Thoracic aorta (tissue), 2 donors: ENCODE measurements at regions not wholly inside any gene's neighbourhood (a gene's known extent, or its start where the extent isn't known, plus 50 kb on each side); places are given as distances from the start of the nearest gene placed in this dataset.

ENCODE experiments used
- ATAC-seq: fragments of 150-250 bp; one replicate; pipeline ENCODE4 v1.8.0; 2017; ENCODE audit warnings: low read depth; ENCODE audit not compliant: insufficient number of reproducible peaks, low FRiP score
- DNase-seq: peaks from one replicate; pipeline ENCODE4 v3.0.0-alpha.2; 2020; ENCODE audit warnings: low spot score
- H3K27ac ChIP-seq, 2 donors: fragments of 200-600 bp; sonication (generic); 1 replicate in 1 of 2; 2 replicates in 1 of 2; pipeline ENCODE4 v1.5.1; 2016; ENCODE audit warnings: mild to moderate bottlenecking in 2 of 2, moderate library complexity in 2 of 2
- H3K27me3 ChIP-seq: fragments of 200-600 bp; sonication (generic); replicated peaks from 2 replicates; pipeline ENCODE4 v1.6.0; 2016; ENCODE audit warnings: mild to moderate bottlenecking; ENCODE audit not compliant: insufficient read depth
- H3K36me3 ChIP-seq: fragments of 200-600 bp; sonication (generic); one replicate; pipeline ENCODE4 v1.5.1; 2016
- H3K4me1 ChIP-seq, 2 donors: fragments of 200-600 bp; sonication (generic); 1 replicate in 1 of 2; 2 replicates in 1 of 2; pipeline versions ENCODE4 v1.5.1 to v1.6.0; 2016; ENCODE audit warnings: low read depth in 2 of 2, mild to moderate bottlenecking in 1 of 2; ENCODE audit not compliant: control insufficient read depth in 1 of 2
- H3K4me3 ChIP-seq: fragments of 200-600 bp; sonication (generic); 2 replicates; pipeline ENCODE4 v1.5.1; 2016; ENCODE audit warnings: mild to moderate bottlenecking
- H3K9me3 ChIP-seq: fragments of 200-600 bp; sonication (generic); 2 replicates; pipeline ENCODE4 v1.5.1; 2016
- TF ChIP-seq, protein P1 (sequence below): fragments of 200-600 bp; sonication (generic); IDR thresholded peaks from one replicate; pipeline ENCODE4 v1.5.1; 2019; ENCODE audit warnings: antibody characterized with exemption

DNA sequence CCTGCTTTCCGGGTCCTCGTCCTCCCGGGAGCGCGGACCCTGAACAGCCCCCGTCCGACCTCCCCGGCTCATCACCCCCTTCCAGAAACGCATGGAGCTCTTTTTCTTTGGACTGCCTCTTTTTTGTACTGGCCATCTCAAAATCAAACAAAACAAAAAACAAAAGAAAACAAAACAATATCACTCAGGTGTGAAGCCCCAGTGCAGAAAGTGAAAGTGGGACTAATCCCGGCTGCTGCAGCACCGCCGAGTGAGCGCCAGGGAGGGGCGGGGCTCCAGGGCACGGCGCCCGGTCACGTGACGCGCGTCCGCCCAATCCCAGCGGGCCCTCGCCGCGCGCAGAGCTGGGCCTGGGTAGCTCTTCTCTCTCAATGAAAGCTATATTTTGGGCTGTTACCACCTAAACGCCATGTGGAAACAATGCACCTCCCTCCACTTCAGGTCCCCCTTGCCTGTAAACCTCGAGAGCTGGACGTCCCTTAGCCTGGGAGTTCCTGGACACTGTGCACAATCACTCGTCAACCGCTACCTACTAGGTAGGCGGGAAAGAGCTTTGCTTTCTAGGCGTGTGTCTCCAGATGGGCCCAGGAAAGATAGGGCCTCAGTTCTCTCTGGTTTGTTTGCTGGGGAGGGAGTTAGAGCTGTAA lies 93.7 kb upstream of the PRDM1 start:
- peaks cover 21% of the 10 kb centered on the region for H3K27me3 ChIP-seq
- no peaks in the 10 kb centered on the region for H3K36me3 ChIP-seq
- DNase-seq (no peak), ATAC-seq (peak; percentile 80)
- peaks cover 15 to 36% of the 10 kb centered on the region in 2 donors for H3K4me1 ChIP-seq
- TF ChIP-seq, protein P1, sequence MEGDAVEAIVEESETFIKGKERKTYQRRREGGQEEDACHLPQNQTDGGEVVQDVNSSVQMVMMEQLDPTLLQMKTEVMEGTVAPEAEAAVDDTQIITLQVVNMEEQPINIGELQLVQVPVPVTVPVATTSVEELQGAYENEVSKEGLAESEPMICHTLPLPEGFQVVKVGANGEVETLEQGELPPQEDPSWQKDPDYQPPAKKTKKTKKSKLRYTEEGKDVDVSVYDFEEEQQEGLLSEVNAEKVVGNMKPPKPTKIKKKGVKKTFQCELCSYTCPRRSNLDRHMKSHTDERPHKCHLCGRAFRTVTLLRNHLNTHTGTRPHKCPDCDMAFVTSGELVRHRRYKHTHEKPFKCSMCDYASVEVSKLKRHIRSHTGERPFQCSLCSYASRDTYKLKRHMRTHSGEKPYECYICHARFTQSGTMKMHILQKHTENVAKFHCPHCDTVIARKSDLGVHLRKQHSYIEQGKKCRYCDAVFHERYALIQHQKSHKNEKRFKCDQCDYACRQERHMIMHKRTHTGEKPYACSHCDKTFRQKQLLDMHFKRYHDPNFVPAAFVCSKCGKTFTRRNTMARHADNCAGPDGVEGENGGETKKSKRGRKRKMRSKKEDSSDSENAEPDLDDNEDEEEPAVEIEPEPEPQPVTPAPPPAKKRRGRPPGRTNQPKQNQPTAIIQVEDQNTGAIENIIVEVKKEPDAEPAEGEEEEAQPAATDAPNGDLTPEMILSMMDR, result no peak
- H3K4me3 ChIP-seq, result peak overlapping the region; percentile 90
- H3K9me3 ChIP-seq, result no peaks in the 10 kb centered on the region
- no peak overlapping the region for H3K27ac ChIP-seq

DNA sequence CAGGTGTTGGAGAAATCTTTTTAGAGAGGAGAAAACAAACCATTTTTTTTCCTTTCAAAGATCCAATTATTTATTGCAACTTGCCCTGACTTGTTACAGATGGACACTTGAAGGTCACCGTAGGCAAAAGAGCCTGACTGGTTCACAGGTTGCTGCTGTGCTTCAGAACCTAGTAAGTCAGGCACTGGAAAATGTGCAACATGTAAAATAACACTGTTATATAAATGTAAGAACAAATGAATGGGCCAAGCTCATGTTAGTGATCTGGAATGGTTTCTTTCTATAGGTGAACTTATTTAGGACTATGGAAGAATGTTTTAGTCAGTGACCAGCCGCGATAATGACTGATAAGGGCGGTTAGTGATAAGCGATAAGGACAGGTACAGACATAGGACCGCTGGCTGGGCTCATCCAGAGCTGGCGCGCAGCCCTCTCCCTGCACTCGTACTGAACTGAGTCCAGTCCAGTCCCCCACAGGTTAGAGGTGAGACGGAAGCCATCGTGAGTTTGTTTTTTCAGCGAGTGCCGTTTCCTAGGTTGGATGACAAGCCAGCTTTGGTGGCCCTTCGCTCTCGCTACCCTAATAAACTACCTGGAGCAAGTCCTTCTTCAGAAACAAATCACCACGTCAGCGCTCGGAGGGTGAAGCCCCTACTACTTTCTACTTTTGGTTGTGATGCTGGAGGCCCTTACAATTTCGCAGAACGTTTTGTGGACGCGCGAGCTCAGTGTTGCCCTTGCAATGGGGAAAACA lies 94.4 kb upstream of the PRDM1 start:
- Histone ChIP-seq H3K36me3 (no peaks in the 10 kb centered on the region), H3K4me1 (peaks cover 15 to 36% of the 10 kb centered on the region in 2 donors), H3K9me3 (no peaks in the 10 kb centered on the region), H3K4me3 (peak overlapping the region; percentile 90), H3K27me3 (peaks cover 21% of the 10 kb centered on the region), H3K27ac (no peak overlapping the region)
- TF ChIP-seq, protein P1, result no peak
- DNase-seq (no peak), ATAC-seq (no peak)

DNA sequence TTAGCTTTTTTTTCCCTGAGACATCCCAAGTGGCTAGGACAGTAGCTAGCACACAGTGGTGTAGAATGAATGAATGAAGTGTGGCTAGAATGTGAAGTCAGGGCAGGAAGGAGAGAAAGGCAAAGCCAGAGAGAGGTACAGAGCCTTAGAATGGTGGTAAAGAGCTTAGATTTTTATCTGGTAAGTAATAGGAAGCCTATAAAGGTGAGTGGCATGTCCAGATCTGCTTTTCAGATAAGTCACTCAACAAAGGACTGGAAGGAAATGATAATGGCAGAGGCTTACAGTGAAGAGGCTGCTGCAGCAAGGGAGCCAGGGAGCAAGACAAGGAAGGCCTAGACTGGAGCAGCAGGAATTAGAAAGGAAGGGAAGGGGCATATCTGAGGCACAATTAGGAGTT lies 96.0 kb upstream of the PRDM1 start:
- H3K4me1 ChIP-seq, result peaks cover 18 to 39% of the 10 kb centered on the region in 2 donors

DNA sequence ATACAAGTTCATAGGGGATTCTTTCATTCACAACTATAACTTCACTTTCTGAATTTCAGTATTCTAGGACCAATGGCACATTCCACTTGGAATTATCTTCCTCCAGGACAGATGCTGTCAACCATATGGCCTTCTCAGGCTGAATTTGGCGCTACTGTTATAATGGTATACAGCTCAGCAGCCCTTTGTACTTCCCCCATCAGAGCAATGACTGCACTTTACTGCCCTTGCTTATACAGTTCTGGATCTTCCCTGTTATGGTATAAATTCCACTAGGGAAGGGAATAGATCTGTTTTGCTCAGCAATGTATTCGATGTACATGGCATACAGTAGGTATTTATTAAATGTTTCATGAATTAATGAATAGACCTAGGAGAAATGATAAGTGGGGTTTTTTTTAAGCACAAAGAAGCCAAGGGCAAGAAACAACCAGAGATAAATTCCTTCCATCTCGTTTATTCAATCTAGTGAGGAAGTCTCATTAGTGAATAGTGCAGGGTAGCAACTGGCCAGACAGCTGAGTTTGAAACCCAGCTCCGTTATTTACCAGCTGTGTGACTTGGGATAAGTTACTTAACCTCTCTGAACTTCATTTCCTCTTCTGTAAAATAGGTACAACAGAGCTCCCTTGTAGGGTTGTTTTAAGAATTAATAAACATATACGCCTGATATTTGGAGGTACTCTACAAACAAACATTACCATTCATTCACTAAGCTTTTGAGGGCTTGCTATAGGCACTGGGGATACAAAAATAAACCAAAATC lies 97.1 kb upstream of the PRDM1 start:
- H3K27me3 ChIP-seq, result peaks cover 8% of the 10 kb centered on the region
- ATAC-seq (no peak), DNase-seq (no peak)
- H3K4me1 ChIP-seq, result peaks cover 17 to 28% of the 10 kb centered on the region in 2 donors
- no peaks in the 10 kb centered on the region for H3K36me3 ChIP-seq
- no peak overlapping the region for H3K4me3 ChIP-seq
- H3K27ac ChIP-seq, result no peak overlapping the region
- no peaks in the 10 kb centered on the region for H3K9me3 ChIP-seq
- TF ChIP-seq, protein P1, result no peak

More for the DNA sequence above, 96.0 kb upstream of the PRDM1 start:
- H3K27me3 ChIP-seq, result peaks cover 18% of the 10 kb centered on the region
- TF ChIP-seq, protein P1, result no peak
- no peaks in the 10 kb centered on the region for H3K9me3 ChIP-seq
- ATAC-seq, result no peak
- no peaks in the 10 kb centered on the region for H3K36me3 ChIP-seq
- H3K4me3 ChIP-seq, result no peak overlapping the region
- no peak overlapping the region for H3K27ac ChIP-seq
- no peak for DNase-seq

DNA sequence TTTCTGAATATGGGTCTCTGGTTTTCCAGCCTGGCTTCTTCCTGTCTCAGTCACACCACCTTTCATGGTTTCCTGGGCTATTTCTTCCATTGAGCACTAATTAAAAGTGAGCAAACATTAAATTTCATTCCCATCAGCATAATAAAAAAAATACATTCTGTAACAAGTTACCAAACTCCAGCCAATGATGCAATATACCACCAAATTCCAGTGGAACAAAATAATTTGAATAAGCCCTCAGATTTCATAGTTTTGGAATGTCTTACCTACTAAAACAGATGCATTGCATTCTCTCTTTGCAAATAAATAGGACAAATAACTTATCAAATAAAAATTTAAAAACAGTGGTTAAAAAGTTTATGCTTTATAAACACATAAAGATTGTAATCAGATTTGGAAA lies 97.8 kb upstream of the PRDM1 start:
- DNase-seq (no peak), ATAC-seq (no peak)
- TF ChIP-seq, protein P1, result no peak
- H3K36me3 ChIP-seq, result no peaks in the 10 kb centered on the region
- peaks cover 4% of the 10 kb centered on the region for H3K27me3 ChIP-seq
- no peak overlapping the region for H3K27ac ChIP-seq
- peaks cover 12 to 21% of the 10 kb centered on the region in 2 donors for H3K4me1 ChIP-seq
- H3K9me3 ChIP-seq, result no peaks in the 10 kb centered on the region
- no peak overlapping the region for H3K4me3 ChIP-seq
